ENCODE measurements at regions not wholly inside any gene's neighbourhood (a gene's known extent, or its start where the extent isn't known, plus 50 kb on each side); places are given as distances from the start of the nearest gene placed in this dataset.

GRCh38 chr4:141311246-141312204, 90.8 kb downstream of the ZNF330 start:
- TF ChIP-seq CTCF (IDR thresholded peaks at IDR 0.05) = no peak
- TF ChIP-seq POLR2A (IDR thresholded peaks at IDR 0.05) = no peak
